Right renal cortex interstitium (tissue), 3 donors: ENCODE measurements at regions not wholly inside any gene's neighbourhood (a gene's known extent, or its start where the extent isn't known, plus 50 kb on each side); places are given as distances from the start of the nearest gene placed in this dataset.

Source experiments
- DNase-seq, 3 donors: peaks; one replicate each; pipeline ENCODE4 v3.0.0-alpha.2; 2013; ENCODE audit warnings: low read depth in 3 of 3, low spot score in 2 of 3

DNA sequence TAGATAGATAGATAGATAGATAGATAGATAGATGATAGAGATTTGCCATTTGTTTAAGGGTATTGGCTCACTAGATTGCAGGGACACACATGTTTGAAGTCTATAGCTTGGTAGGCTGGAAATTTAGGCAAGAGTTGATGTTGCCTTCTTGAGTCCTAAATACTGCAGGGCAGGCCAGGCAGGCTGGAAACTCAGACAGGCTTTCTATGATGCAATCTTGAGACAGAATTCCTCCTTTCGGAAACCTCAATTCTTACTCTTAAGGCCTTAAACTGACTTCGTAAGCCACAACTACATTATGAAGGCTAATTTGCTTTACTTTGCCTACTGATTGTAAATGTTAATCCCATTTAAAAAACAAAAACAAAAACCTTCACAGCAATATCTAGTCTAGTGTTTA, 322.9 kb upstream of the AKR1E2 start:
- no peak for DNase-seq

- no peak for DNase-seq
Observed at GRCh38 chr10:4501306-4501705, 324.7 kb upstream of the AKR1E2 start.

DNA sequence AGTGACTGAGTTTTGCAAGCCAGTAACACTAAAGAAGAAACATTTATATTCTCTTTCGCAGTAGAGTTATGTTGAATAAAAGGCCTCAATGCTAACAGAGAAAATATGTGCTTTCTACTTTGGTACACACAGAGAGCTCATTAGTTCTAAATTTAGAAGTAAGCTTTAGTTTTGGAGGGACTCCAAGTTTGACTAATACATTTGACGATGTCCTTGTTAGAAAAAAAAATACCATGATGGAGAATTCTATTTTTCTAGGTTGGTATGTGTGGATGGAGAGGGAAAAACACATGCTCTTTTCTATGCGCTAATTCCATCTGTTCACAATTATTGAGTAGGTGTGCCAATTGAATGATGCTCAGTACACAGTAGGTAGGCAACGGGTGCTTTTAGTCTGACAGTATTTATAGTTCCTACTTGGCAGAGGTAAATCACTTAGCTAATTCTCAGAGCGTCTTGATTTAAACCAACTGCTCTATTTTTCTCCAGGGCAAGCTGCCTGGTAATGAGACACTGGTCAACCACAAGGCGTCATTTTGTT, 327.2 kb upstream of the AKR1E2 start:
- DNase-seq = no peak

GRCh38 chr10:4494551-4494950, 331.5 kb upstream of the AKR1E2 start:
- DNase-seq = no peak

DNA sequence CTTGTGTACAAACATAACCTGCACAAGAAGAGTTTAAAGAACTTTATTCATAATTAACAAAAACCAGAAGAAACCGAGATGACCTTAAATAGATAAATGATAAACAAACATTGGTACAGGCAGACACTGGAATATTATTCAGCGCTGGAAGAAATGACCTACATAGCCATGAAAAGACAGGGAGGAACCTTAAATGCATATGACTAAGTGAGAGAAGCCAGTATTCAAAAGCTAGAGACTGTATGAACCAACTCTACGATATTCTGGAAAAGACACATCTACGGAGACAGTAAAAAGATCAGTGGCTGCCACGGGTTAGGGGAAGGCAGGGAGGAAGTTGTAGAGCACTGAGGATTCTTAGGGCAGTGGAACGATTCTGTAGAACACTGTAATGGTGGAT, 333.8 kb upstream of the AKR1E2 start:
- DNase-seq = no peak

- no peak for DNase-seq
Observed at GRCh38 chr10:4488904-4489303, 337.1 kb upstream of the AKR1E2 start.

GRCh38 chr10:4485636-4486035, 340.4 kb upstream of the AKR1E2 start:
- DNase-seq = no peak

DNA sequence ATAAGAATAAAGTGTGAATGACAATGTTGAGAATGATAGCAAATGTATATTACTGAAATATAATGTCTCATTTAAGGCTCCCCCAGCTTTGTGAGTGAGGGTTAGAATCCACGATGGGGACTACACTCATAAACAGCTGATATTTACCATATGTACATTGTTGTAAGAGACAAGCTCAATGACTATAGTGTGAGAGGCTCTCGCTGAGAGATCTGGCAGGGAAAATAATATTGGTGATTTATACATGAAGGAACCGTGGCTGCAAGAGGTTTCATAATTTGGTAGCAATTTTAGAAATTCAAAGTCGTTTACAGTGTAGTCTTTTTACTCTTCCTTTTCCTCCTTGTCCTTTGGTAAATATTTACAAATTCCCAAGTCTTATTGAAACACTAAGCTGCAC, 342.2 kb upstream of the AKR1E2 start:
- no peak for DNase-seq

DNA sequence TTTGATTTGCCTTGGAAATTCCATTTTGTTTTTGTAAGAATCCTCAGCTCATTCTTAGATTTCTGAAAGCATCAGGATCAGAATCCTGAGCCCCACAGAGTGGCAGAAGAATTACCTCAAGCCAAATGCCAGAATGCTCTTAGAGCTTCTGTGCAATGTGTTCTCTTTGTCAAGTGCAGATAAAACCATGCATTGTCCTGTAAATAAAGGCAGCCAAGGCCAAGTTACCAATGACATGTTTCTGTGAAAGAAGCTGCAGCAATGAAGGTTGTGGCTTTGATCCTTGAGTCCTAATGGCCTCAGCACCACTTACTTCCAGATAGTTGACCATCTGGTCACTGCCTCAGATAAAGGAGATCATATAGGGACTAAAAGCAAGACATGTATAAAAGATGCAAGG, 343.3 kb upstream of the AKR1E2 start:
- no peak for DNase-seq

DNA sequence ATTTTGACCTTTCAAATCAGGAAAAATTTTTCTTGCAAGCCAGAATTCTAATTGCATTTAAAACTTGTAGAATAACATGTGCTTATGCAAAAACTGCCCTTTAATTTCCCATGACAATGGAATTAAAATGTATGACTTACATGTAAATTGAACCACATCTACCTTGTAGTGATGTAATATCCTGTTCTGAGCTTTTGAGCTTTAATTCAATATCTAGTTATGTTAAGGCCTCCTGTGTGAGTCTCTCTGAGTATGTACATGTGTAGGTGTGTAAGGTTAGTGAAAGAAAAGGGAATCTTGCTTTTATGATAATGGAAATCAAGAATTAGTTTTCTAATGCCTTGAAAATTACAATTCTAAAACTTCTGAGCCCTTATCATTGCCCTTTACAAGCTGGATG, 344.8 kb upstream of the AKR1E2 start:
- DNase-seq = no peak

GRCh38 chr10:4479342-4479741, 346.7 kb upstream of the AKR1E2 start:
- no peak for DNase-seq

- DNase-seq = no peak
Observed at GRCh38 chr10:4477664-4478063, 348.3 kb upstream of the AKR1E2 start.

- no peak for DNase-seq
Observed at GRCh38 chr10:4475827-4476490, 350.0 kb upstream of the AKR1E2 start.

GRCh38 chr10:4474829-4475228, 351.2 kb upstream of the AKR1E2 start:
- DNase-seq = no peak

DNA sequence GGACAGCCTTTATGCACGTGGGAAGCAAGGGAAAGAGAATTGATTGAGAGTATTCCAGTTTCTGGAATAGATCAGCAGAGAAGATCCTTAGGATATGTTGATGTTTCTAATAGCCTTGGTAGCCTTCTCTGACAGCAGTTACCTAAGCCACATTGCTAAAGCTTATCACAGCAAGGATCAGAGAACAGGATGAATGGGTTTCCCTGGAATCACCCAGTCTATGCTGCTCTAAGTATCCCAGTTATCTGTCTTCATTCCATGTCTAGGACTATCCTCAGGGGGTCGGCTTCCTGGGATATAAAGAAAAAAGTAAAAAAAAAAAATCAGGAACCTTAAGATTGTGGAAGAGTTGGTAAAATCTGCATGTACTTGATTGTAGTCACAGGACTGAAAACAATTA, 352.0 kb upstream of the AKR1E2 start:
- no peak for DNase-seq

DNA sequence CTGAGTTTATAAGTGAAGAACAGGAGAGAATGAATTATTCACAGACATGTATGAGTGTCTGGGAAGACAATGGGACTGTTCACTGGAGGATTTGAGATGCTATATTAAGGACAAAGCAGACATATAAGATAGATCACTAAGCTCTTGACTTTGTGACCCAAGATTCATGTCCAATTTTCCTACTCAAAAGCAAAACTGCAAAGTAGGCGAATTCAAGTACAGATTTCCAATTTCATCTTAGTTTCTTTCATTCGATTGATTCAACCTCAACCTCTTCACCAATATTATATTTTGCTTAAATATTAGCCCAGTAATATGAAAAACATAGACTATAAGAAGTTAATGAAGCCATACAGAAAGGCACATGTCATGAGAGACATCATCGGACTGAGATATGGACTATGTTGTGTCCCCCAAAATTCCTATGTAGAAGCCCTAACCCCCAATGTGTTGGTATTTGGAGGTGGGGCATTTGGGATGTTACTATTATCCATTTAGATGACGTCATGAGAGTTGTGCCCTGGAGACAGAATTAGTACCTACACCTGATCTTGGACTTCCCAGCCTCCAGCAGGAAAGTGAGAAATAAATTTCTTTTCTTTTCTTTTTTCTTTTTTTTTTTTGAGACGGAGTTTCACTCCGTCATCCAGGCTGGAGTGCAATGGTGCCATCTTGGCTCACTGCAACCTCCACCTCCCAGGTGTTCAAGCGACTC, 353.7 kb upstream of the AKR1E2 start:
- DNase-seq = no peak

- DNase-seq = no peak
Observed at GRCh38 chr10:4470231-4470835, 355.7 kb upstream of the AKR1E2 start.

DNA sequence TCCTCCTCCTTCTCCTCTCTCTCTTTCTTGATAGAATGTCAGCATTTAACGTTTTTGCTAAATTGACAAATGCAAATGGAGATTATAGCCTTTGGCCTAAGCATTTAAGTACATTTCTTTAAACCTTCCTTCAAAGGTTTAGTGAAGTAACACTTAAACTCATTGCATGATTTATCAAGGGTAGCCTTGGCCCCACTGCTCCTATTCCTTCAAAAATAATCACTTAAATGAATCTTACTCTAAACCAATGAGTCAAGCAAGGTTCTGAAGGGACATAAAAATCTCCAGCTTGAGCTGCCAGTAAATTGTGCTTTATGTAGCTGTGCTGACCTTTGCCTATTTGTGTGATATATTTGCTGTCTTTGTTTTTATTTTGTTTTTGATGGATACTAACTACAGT, 358.5 kb upstream of the AKR1E2 start:
- peak in 2 of 3 donors; percentile 29 to 34 for DNase-seq

- no peak for DNase-seq
Observed at GRCh38 chr10:4460267-4460666, 365.7 kb upstream of the AKR1E2 start.

DNA sequence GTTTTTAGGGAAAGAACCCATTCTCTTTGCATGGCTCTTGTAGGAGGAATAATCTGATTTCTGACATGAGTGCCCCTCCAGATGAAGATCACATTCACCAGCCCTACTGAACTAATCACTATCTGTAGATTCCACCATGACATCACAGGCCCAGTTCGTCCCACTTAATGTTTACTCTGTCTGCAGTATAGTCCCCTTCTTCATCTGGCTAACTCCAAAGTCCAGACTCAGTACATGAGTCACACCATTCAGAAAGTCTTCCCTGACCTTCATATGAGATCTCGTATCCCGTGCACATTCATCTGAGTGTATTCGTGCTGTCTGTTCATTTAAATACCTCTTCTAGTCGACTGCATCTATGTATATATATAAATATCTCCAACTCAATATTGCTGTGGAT, 366.5 kb upstream of the AKR1E2 start:
- DNase-seq = no peak

- DNase-seq = no peak
Observed at GRCh38 chr10:4457597-4457996, 368.4 kb upstream of the AKR1E2 start.

GRCh38 chr10:4456776-4457175, 369.2 kb upstream of the AKR1E2 start:
- DNase-seq = no peak
